ENCODE measurements at regions not wholly inside any gene's neighbourhood (a gene's known extent, or its start where the extent isn't known, plus 50 kb on each side); places are given as distances from the start of the nearest gene placed in this dataset.

GRCh38 chr13:39130301-39130700 is 92.0 kb downstream of the NHLRC3 start:
- H3K4me3 ChIP-seq = no peak overlapping the region
- no peaks in the 10 kb centered on the region for H3K36me3 ChIP-seq
- no peaks in the 10 kb centered on the region for H3K9me3 ChIP-seq
- no peaks in the 10 kb centered on the region for H3K27me3 ChIP-seq
- no peaks in the 10 kb centered on the region for H3K4me1 ChIP-seq
- no peak for DNase-seq (ENCODE audit: low spot score in 2 of 2)
- TF ChIP-seq POLR2AphosphoS5 (IDR thresholded peaks at IDR 0.05) (no peak), CTCF (IDR thresholded peaks at IDR 0.05) (no peak), POLR2A (IDR thresholded peaks at IDR 0.05) (no peak)
- intact Hi-C loops (cut with DNase I; ENCODE audit: low total_unique reads) = no loop called here
- no peak overlapping the region for H3K27ac ChIP-seq

GRCh38 chr13:39132286-39133230 is 94.3 kb downstream of the NHLRC3 start:
- Histone ChIP-seq H3K9me3 (no peaks in the 10 kb centered on the region), H3K4me3 (no peak overlapping the region), H3K27me3 (no peaks in the 10 kb centered on the region), H3K4me1 (no peaks in the 10 kb centered on the region), H3K27ac (no peak overlapping the region), H3K36me3 (no peaks in the 10 kb centered on the region)
- intact Hi-C loops (cut with DNase I; ENCODE audit: low total_unique reads) = no loop called here
- TF ChIP-seq CTCF (IDR thresholded peaks at IDR 0.05) (no peak), POLR2AphosphoS5 (IDR thresholded peaks at IDR 0.05) (no peak), POLR2A (IDR thresholded peaks at IDR 0.05) (no peak)
- no peak for DNase-seq (ENCODE audit: low spot score in 2 of 2)

GRCh38 chr13:39133781-39134180 is 95.5 kb downstream of the NHLRC3 start:
- no peaks in the 10 kb centered on the region for H3K36me3 ChIP-seq
- intact Hi-C loops (cut with DNase I; ENCODE audit: low total_unique reads) = no loop called here
- no peaks in the 10 kb centered on the region for H3K9me3 ChIP-seq
- H3K4me3 ChIP-seq = no peak overlapping the region
- H3K27ac ChIP-seq = no peak overlapping the region
- H3K4me1 ChIP-seq = no peaks in the 10 kb centered on the region
- no peak for TF ChIP-seq CTCF (IDR thresholded peaks at IDR 0.05)
- TF ChIP-seq POLR2AphosphoS5 (IDR thresholded peaks at IDR 0.05) = no peak
- DNase-seq (ENCODE audit: low spot score in 2 of 2) = no peak
- H3K27me3 ChIP-seq = no peaks in the 10 kb centered on the region

GRCh38 chr13:39134574-39134973 is 96.3 kb downstream of the NHLRC3 start:
- intact Hi-C loops (cut with DNase I; ENCODE audit: low total_unique reads) = no loop called here
- no peaks in the 10 kb centered on the region for H3K27me3 ChIP-seq
- H3K4me3 ChIP-seq = no peak overlapping the region

GRCh38 chr13:39144391-39144790 is 106.1 kb downstream of the NHLRC3 start:
- H3K27me3 ChIP-seq = no peaks in the 10 kb centered on the region
- H3K27ac ChIP-seq = no peak overlapping the region
- H3K36me3 ChIP-seq = no peaks in the 10 kb centered on the region
- H3K4me1 ChIP-seq = no peaks in the 10 kb centered on the region
- no peak for DNase-seq (ENCODE audit: low spot score in 2 of 2)
- no peak overlapping the region for H3K4me3 ChIP-seq
- TF ChIP-seq CTCF (IDR thresholded peaks at IDR 0.05) = no peak
- TF ChIP-seq POLR2AphosphoS5 (IDR thresholded peaks at IDR 0.05) = no peak
- no peak for TF ChIP-seq POLR2A (IDR thresholded peaks at IDR 0.05)
- intact Hi-C loops (cut with DNase I; ENCODE audit: low total_unique reads) = no loop called here
- no peaks in the 10 kb centered on the region for H3K9me3 ChIP-seq

More at GRCh38 chr13:39134574-39134973, 96.3 kb downstream of the NHLRC3 start:
- no peak for DNase-seq (ENCODE audit: low spot score in 2 of 2)
- TF ChIP-seq POLR2A (IDR thresholded peaks at IDR 0.05) = no peak
- Histone ChIP-seq H3K4me1 (no peaks in the 10 kb centered on the region), H3K9me3 (no peaks in the 10 kb centered on the region), H3K27ac (no peak overlapping the region), H3K36me3 (no peaks in the 10 kb centered on the region)

All from breast epithelium (tissue), 4 donors.